ENCODE measurements at regions not wholly inside any gene's neighbourhood (a gene's known extent, or its start where the extent isn't known, plus 50 kb on each side); places are given as distances from the start of the nearest gene placed in this dataset.

DNA sequence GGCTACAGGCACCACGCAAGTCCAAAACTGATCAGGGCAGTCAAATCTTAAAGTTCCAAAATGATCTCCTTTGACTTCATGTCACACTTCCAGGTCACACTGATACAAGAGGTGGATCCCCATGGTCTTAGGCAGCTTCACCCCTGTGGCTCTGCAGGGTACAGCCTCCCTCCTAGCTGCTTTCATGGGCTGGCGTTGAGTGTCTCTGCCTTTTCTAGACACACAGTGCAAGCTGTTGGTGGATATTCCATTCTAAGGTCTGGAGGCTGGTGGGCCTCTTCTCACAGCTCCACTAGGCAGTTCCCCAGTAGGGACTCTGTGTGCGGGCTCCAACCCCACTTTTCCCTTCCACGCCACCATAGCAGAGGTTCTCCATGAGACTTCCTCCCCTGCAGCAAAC, 838.2 kb upstream of the CHAC2 start:
- TF ChIP-seq POLR2A (IDR thresholded peaks at IDR 0.05) (no peak), CTCF (IDR thresholded peaks at IDR 0.05) (no peak)

Data from Peyer's patch (tissue), 4 donors.